GM12878 (cell line): ENCODE measurements at regions not wholly inside any gene's neighbourhood (a gene's known extent, or its start where the extent isn't known, plus 50 kb on each side); places are given as distances from the start of the nearest gene placed in this dataset.

Source experiments
- EP300 ChIP-seq, 2 experiments: fragments of 150-350 bp in 1 of 2; IDR thresholded peaks; 2 replicates each; pipeline ENCODE4 v1.6.1; 2011 to 2012; ENCODE audit warnings: low read depth in 2 of 2, low read length in 2 of 2, borderline replicate concordance in 1 of 2, improper control_type of control experiment in 1 of 2, inconsistent platforms in 1 of 2; ENCODE audit not compliant: control insufficient read depth in 1 of 2
- FOXK2 ChIP-seq: fragments of 450-650 bp; IDR thresholded peaks from 2 replicates; pipeline ENCODE4 v1.6.1; 2017; ENCODE audit warnings: mild to moderate bottlenecking, moderate library complexity
- HDGF ChIP-seq: fragments of 450-650 bp; IDR thresholded peaks from 2 replicates; pipeline ENCODE4 v1.6.1; 2016; ENCODE audit warnings: antibody characterized with exemption
- IRF4 ChIP-seq: IDR thresholded peaks from 2 replicates; pipeline ENCODE4 v1.6.1; 2011; ENCODE audit warnings: low read depth, low read length
- JUNB ChIP-seq: IDR thresholded peaks from 2 replicates; pipeline ENCODE4 v1.6.1; 2016; ENCODE audit warnings: antibody characterized with exemption, mild to moderate bottlenecking
- JUND ChIP-seq: IDR thresholded peaks from 2 replicates; pipeline ENCODE4 v1.6.1; 2012; ENCODE audit warnings: low read depth, mild to moderate bottlenecking, low read length, improper control_type of control experiment, moderate library complexity
- LARP7 ChIP-seq: fragments of 450-650 bp; IDR thresholded peaks from 2 replicates; pipeline ENCODE4 v1.6.1; 2017; ENCODE audit warnings: mild to moderate bottlenecking
- NFYB ChIP-seq: IDR thresholded peaks from 2 replicates; pipeline ENCODE4 v1.6.1; 2011; ENCODE audit warnings: low read depth, mild to moderate bottlenecking, low read length, improper control_type of control experiment, moderate library complexity; ENCODE audit not compliant: insufficient read depth
- RAD51 ChIP-seq: fragments of 450-650 bp; IDR thresholded peaks from 2 replicates; pipeline ENCODE4 v1.6.1; 2016; ENCODE audit warnings: moderate library complexity, mild to moderate bottlenecking, inconsistent platforms
- SMAD1 ChIP-seq: fragments of 450-650 bp; IDR thresholded peaks from 2 replicates; pipeline ENCODE4 v1.6.1; 2018; ENCODE audit warnings: mild to moderate bottlenecking, low read depth; ENCODE audit not compliant: partially characterized antibody
- SP1 ChIP-seq: IDR thresholded peaks from one replicate; pipeline ENCODE4 v1.6.1; 2011; ENCODE audit warnings: low read depth, low read length
- STAT3 ChIP-seq: IDR thresholded peaks from 2 replicates; pipeline ENCODE4 v1.6.1; 2011; ENCODE audit warnings: low read depth, low read length, improper control_type of control experiment
- TAF1 ChIP-seq: IDR thresholded peaks from 2 replicates; pipeline ENCODE4 v1.6.1; 2011; ENCODE audit warnings: mild to moderate bottlenecking, low read depth, low read length, borderline replicate concordance
- TCF12 ChIP-seq: IDR thresholded peaks from 2 replicates; pipeline ENCODE4 v1.6.1; 2011; ENCODE audit warnings: low read depth, mild to moderate bottlenecking, low read length
- TCF7 ChIP-seq: IDR thresholded peaks from 2 replicates; pipeline ENCODE4 v1.6.1; 2014; ENCODE audit warnings: antibody characterized with exemption, borderline replicate concordance
- WRNIP1 ChIP-seq: IDR thresholded peaks from 2 replicates; pipeline ENCODE4 v1.6.1; 2011; ENCODE audit warnings: low read depth, low read length, improper control_type of control experiment, borderline replicate concordance
- ZNF24 ChIP-seq: fragments of 450-650 bp; IDR thresholded peaks from 2 replicates; pipeline ENCODE4 v1.6.1; 2017; ENCODE audit warnings: antibody characterized with exemption, mild to moderate bottlenecking
- TF ChIP-seq, protein P1 (sequence below): fragments of 450-650 bp; IDR thresholded peaks from 2 replicates; pipeline ENCODE4 v1.6.1; 2018; ENCODE audit warnings: borderline replicate concordance, mild to moderate bottlenecking; ENCODE audit not compliant: partially characterized antibody
- TF ChIP-seq, protein P2 (sequence below): fragments of 450-650 bp; IDR thresholded peaks from 2 replicates; pipeline ENCODE4 v1.6.1; 2016; ENCODE audit warnings: mild to moderate bottlenecking
- TF ChIP-seq, protein P3 (sequence below): fragments of 450-650 bp; IDR thresholded peaks from 2 replicates; pipeline ENCODE4 v1.6.1; 2014; ENCODE audit warnings: mild to moderate bottlenecking
- TF ChIP-seq, protein P4 (sequence below), 3 experiments: IDR thresholded peaks in 2 of 3; conservative IDR thresholded peaks in 1 of 3; 2 replicates each; pipeline ENCODE4 v1.5.1; 2011; ENCODE audit warnings: low read depth in 3 of 3, low read length in 3 of 3, mild to moderate bottlenecking in 3 of 3, control low read depth in 2 of 3, moderate library complexity in 2 of 3, inconsistent platforms in 1 of 3, mixed read lengths in 1 of 3; ENCODE audit not compliant: control insufficient read depth in 2 of 3, insufficient read depth in 1 of 3; ENCODE audit errors: extremely low read depth in 1 of 3
- TF ChIP-seq, protein P5 (sequence below): fragments of 450-650 bp; IDR thresholded peaks from 2 replicates; pipeline ENCODE4 v1.6.1; 2017; ENCODE audit warnings: borderline replicate concordance
- TF ChIP-seq, protein P6 (sequence below): fragments of 150-350 bp; IDR thresholded peaks from 2 replicates; pipeline ENCODE4 v1.6.1; 2014; ENCODE audit warnings: mild to moderate bottlenecking, low read depth, low read length

DNA sequence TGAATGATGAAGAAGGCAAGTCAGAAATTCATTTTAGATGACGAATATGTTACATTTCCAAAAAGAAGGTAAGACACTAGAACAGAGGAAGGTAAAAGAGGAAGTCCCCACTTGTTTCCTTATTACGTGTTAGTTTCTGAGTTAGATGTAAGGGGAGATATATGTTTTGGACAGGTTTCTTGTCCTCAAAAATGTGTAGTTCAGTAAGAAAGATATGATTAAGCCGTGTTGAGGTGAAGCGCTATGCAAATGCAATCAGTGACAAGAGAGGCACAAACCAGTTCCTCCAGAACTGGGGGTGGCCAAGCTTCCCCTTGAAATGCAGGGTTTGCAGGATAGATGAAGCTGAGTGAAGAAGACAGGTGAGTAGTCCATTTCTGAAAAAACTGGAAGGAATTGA, 293.3 kb upstream of the RUNX1 start (continued):
- TF ChIP-seq, protein P1, sequence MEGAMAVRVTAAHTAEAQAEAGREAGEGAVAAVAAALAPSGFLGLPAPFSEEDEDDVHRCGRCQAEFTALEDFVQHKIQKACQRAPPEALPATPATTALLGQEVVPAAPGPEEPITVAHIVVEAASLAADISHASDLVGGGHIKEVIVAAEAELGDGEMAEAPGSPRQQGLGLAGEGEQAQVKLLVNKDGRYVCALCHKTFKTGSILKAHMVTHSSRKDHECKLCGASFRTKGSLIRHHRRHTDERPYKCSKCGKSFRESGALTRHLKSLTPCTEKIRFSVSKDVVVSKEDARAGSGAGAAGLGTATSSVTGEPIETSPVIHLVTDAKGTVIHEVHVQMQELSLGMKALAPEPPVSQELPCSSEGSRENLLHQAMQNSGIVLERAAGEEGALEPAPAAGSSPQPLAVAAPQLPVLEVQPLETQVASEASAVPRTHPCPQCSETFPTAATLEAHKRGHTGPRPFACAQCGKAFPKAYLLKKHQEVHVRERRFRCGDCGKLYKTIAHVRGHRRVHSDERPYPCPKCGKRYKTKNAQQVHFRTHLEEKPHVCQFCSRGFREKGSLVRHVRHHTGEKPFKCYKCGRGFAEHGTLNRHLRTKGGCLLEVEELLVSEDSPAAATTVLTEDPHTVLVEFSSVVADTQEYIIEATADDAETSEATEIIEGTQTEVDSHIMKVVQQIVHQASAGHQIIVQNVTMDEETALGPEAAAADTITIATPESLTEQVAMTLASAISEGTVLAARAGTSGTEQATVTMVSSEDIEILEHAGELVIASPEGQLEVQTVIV, result no peak
- TF ChIP-seq, protein P2, sequence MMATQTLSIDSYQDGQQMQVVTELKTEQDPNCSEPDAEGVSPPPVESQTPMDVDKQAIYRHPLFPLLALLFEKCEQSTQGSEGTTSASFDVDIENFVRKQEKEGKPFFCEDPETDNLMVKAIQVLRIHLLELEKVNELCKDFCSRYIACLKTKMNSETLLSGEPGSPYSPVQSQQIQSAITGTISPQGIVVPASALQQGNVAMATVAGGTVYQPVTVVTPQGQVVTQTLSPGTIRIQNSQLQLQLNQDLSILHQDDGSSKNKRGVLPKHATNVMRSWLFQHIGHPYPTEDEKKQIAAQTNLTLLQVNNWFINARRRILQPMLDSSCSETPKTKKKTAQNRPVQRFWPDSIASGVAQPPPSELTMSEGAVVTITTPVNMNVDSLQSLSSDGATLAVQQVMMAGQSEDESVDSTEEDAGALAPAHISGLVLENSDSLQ, result no peak
- no peak for TF ChIP-seq HDGF
- TF ChIP-seq JUNB, result peak; percentile 78
- TF ChIP-seq, protein P3, sequence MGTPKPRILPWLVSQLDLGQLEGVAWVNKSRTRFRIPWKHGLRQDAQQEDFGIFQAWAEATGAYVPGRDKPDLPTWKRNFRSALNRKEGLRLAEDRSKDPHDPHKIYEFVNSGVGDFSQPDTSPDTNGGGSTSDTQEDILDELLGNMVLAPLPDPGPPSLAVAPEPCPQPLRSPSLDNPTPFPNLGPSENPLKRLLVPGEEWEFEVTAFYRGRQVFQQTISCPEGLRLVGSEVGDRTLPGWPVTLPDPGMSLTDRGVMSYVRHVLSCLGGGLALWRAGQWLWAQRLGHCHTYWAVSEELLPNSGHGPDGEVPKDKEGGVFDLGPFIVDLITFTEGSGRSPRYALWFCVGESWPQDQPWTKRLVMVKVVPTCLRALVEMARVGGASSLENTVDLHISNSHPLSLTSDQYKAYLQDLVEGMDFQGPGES, result no peak
- TF ChIP-seq FOXK2, result no peak
- no peak for TF ChIP-seq ZNF24
- TF ChIP-seq, protein P4, sequence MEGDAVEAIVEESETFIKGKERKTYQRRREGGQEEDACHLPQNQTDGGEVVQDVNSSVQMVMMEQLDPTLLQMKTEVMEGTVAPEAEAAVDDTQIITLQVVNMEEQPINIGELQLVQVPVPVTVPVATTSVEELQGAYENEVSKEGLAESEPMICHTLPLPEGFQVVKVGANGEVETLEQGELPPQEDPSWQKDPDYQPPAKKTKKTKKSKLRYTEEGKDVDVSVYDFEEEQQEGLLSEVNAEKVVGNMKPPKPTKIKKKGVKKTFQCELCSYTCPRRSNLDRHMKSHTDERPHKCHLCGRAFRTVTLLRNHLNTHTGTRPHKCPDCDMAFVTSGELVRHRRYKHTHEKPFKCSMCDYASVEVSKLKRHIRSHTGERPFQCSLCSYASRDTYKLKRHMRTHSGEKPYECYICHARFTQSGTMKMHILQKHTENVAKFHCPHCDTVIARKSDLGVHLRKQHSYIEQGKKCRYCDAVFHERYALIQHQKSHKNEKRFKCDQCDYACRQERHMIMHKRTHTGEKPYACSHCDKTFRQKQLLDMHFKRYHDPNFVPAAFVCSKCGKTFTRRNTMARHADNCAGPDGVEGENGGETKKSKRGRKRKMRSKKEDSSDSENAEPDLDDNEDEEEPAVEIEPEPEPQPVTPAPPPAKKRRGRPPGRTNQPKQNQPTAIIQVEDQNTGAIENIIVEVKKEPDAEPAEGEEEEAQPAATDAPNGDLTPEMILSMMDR (IDR thresholded peaks at IDR 0.05 in 2 of 3, conservative IDR thresholded peaks at IDR 0.05 in 1 of 3; ENCODE audit: control insufficient read depth in 2 of 3, extremely low read depth in 1 of 3, insufficient read depth in 1 of 3, low read depth in 3 of 3, low read length in 3 of 3), result no peak
- no peak for TF ChIP-seq NFYB
- TF ChIP-seq, protein P5, sequence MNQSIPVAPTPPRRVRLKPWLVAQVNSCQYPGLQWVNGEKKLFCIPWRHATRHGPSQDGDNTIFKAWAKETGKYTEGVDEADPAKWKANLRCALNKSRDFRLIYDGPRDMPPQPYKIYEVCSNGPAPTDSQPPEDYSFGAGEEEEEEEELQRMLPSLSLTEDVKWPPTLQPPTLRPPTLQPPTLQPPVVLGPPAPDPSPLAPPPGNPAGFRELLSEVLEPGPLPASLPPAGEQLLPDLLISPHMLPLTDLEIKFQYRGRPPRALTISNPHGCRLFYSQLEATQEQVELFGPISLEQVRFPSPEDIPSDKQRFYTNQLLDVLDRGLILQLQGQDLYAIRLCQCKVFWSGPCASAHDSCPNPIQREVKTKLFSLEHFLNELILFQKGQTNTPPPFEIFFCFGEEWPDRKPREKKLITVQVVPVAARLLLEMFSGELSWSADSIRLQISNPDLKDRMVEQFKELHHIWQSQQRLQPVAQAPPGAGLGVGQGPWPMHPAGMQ, result no peak
- no peak for TF ChIP-seq TCF12
- no peak for TF ChIP-seq TAF1
- no peak for TF ChIP-seq RAD51
- no peak for TF ChIP-seq JUND
- TF ChIP-seq TCF7, result no peak
- no peak for TF ChIP-seq LARP7
- TF ChIP-seq SP1, result no peak
- no peak for TF ChIP-seq STAT3
- TF ChIP-seq EP300 (IDR thresholded peaks at IDR 0.05; ENCODE audit: borderline replicate concordance in 1 of 2, control insufficient read depth in 1 of 2, low read depth in 2 of 2, low read length in 2 of 2), result no peak
- no peak for TF ChIP-seq WRNIP1
- TF ChIP-seq SMAD1, result no peak
- TF ChIP-seq, protein P6, sequence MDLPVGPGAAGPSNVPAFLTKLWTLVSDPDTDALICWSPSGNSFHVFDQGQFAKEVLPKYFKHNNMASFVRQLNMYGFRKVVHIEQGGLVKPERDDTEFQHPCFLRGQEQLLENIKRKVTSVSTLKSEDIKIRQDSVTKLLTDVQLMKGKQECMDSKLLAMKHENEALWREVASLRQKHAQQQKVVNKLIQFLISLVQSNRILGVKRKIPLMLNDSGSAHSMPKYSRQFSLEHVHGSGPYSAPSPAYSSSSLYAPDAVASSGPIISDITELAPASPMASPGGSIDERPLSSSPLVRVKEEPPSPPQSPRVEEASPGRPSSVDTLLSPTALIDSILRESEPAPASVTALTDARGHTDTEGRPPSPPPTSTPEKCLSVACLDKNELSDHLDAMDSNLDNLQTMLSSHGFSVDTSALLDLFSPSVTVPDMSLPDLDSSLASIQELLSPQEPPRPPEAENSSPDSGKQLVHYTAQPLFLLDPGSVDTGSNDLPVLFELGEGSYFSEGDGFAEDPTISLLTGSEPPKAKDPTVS, result no peak
- TF ChIP-seq IRF4, result no peak
